ENCODE measurements at regions not wholly inside any gene's neighbourhood (a gene's known extent, or its start where the extent isn't known, plus 50 kb on each side); places are given as distances from the start of the nearest gene placed in this dataset.

DNA sequence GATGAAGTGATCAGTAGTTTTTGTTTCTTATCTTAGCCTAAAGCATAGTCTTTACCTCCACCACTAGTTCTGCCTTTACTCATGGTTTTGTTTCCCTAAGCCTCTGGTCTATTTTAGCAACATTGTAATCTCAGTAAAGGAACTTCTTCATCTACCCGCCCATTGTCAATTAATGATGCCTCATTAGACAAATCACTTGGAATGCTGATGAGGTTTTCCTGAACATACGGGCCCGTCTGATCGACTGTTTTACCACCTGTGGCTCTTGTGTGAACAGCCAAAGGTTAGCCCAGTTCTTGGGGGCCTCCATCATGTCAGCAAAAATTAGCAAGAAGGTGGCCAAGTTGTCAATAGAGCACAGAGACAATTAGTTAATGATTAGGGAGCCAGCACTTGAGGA lies 470.1 kb upstream of the ARRDC4 start:
- no TSS peak for BruUV-seq (replicated peaks)
- H3K27ac ChIP-seq (ENCODE audit: insufficient read depth, low read depth, low read length) = no peak overlapping the region
- DNase-seq (ENCODE audit: low read depth, low spot score) = no peak
- H3K79me2 ChIP-seq (ENCODE audit: control insufficient read depth, insufficient read depth, low read length) = no peaks in the 10 kb centered on the region
- H3K27me3 ChIP-seq (ENCODE audit: control insufficient read depth in 2 of 2, insufficient read depth in 2 of 2, low read length in 2 of 2) = no peaks in the 10 kb centered on the region
- no peaks in the 10 kb centered on the region for H3K9me1 ChIP-seq (replicated peaks; ENCODE audit: control insufficient read depth, extremely low read depth, insufficient read depth, low read length)
- no peaks in the 10 kb centered on the region for H3K4me1 ChIP-seq (ENCODE audit: control insufficient read depth, extremely low read depth, insufficient read depth, low read length)
- no peak for TF ChIP-seq MYC (IDR thresholded peaks at IDR 0.05; ENCODE audit: low read depth, low read length)
- TF ChIP-seq FOS (IDR thresholded peaks at IDR 0.05; ENCODE audit: borderline replicate concordance, insufficient read depth, low read length) = no peak
- TF ChIP-seq JUN (IDR thresholded peaks at IDR 0.05; ENCODE audit: borderline replicate concordance, insufficient read depth, insufficient read length, low read depth) = no peak
- no peak for TF ChIP-seq POLR2AphosphoS5 (IDR thresholded peaks at IDR 0.05; ENCODE audit: insufficient read depth, low read depth, low read length)
- TF ChIP-seq, protein P1, sequence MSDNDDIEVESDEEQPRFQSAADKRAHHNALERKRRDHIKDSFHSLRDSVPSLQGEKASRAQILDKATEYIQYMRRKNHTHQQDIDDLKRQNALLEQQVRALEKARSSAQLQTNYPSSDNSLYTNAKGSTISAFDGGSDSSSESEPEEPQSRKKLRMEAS (IDR thresholded peaks at IDR 0.05; ENCODE audit: insufficient read depth, insufficient read length) = no peak
- no peak for TF ChIP-seq EZH2 (IDR thresholded peaks at IDR 0.05; ENCODE audit: borderline replicate concordance, low read depth, low read length, severe bottlenecking)
- TF ChIP-seq GATA2 (IDR thresholded peaks at IDR 0.05; ENCODE audit: insufficient read depth, insufficient read length, low read depth, low read length) = no peak
- TF ChIP-seq POLR2A (IDR thresholded peaks at IDR 0.05; ENCODE audit: low read depth, low read length) = no peak
- TF ChIP-seq, protein P2, sequence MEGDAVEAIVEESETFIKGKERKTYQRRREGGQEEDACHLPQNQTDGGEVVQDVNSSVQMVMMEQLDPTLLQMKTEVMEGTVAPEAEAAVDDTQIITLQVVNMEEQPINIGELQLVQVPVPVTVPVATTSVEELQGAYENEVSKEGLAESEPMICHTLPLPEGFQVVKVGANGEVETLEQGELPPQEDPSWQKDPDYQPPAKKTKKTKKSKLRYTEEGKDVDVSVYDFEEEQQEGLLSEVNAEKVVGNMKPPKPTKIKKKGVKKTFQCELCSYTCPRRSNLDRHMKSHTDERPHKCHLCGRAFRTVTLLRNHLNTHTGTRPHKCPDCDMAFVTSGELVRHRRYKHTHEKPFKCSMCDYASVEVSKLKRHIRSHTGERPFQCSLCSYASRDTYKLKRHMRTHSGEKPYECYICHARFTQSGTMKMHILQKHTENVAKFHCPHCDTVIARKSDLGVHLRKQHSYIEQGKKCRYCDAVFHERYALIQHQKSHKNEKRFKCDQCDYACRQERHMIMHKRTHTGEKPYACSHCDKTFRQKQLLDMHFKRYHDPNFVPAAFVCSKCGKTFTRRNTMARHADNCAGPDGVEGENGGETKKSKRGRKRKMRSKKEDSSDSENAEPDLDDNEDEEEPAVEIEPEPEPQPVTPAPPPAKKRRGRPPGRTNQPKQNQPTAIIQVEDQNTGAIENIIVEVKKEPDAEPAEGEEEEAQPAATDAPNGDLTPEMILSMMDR (IDR thresholded peaks at IDR 0.05; ENCODE audit: extremely low read depth in 1 of 2, insufficient read depth in 1 of 2, low read depth in 1 of 2, low read length in 2 of 2) = no peak
- no peak overlapping the region for H3K4me2 ChIP-seq (ENCODE audit: insufficient read depth, low read length)
- H2AFZ ChIP-seq (ENCODE audit: low read depth, low read length) = no peak overlapping the region
- H4K20me1 ChIP-seq (replicated peaks; ENCODE audit: control insufficient read depth, extremely low read depth, insufficient read depth, low read length) = no peaks in the 10 kb centered on the region
- H3K4me3 ChIP-seq (replicated peaks in 1 of 3; ENCODE audit: insufficient read depth in 1 of 3, low read depth in 1 of 3, low read length in 3 of 3) = no peak overlapping the region
- POLR2A ChIA-PET = no interaction called here
- dilution Hi-C loops (cut with MboI; ENCODE audit: extremely low pct_ligation_motif_present, low sequenced_read_pairs) (no loop called here), intact Hi-C loops (cut with micrococcal nuclease) (no loop called here)
- H3K9me3 ChIP-seq (replicated peaks; ENCODE audit: control insufficient read depth, insufficient read depth, low read length) = no peaks in the 10 kb centered on the region
- H3K36me3 ChIP-seq (ENCODE audit: control insufficient read depth in 2 of 2, extremely low read depth in 1 of 2, insufficient read depth in 2 of 2, low read length in 2 of 2) = no peaks in the 10 kb centered on the region
- CTCF ChIA-PET = no interaction called here
- no peak overlapping the region for H3K9ac ChIP-seq (replicated peaks; ENCODE audit: extremely low read depth, insufficient read depth, low read length)
- FAIRE-seq = no peak

Data from endothelial cell of umbilical vein (primary cell).